Neural cell (in vitro differentiated cells): ENCODE measurements at regions not wholly inside any gene's neighbourhood (a gene's known extent, or its start where the extent isn't known, plus 50 kb on each side); places are given as distances from the start of the nearest gene placed in this dataset.

Experiments
- H2AFZ ChIP-seq: fragments of 200-600, 300-800 bp; sonication (generic), shearing (Covaris generic); 2 replicates; pipeline ENCODE4 v1.6.0; 2014; ENCODE audit warnings: low read depth, mild to moderate bottlenecking, antibody characterized with exemption, low read length, moderate library complexity
- H3F3A ChIP-seq: fragments of 200-600 bp; shearing (Covaris generic); 2 replicates; pipeline ENCODE4 v1.6.1; 2016; ENCODE audit warnings: mild to moderate bottlenecking, moderate library complexity, mixed read lengths, antibody characterized with exemption, low read length; ENCODE audit not compliant: insufficient read depth, poor library complexity, severe bottlenecking
- H3K27ac ChIP-seq: fragments of 200-600, 300-800 bp; sonication (generic), shearing (Covaris generic); 2 replicates; pipeline ENCODE4 v1.5.1; 2014; ENCODE audit warnings: mild to moderate bottlenecking, low read length, moderate library complexity
- H3K27me3 ChIP-seq: fragments of 300-800, 200-600 bp; sonication (generic), shearing (Covaris generic); 2 replicates; pipeline ENCODE4 v1.6.0; 2014; ENCODE audit warnings: mild to moderate bottlenecking, low read depth, low read length, moderate library complexity; ENCODE audit not compliant: insufficient read depth
- H3K36me3 ChIP-seq: fragments of 300-800, 200-600 bp; sonication (generic), shearing (Covaris generic); 2 replicates; pipeline ENCODE4 v1.5.1; 2014; ENCODE audit warnings: mild to moderate bottlenecking, antibody characterized with exemption, low read length, moderate library complexity; ENCODE audit not compliant: insufficient read depth
- H3K4me2 ChIP-seq: fragments of 300-800, 200-600 bp; sonication (generic), shearing (Covaris generic); 2 replicates; pipeline ENCODE4 v1.6.0; 2014; ENCODE audit warnings: mild to moderate bottlenecking, low read length
- H3K4me3 ChIP-seq: fragments of 300-800, 200-600 bp; sonication (generic), shearing (Covaris generic); 2 replicates; pipeline ENCODE4 v1.5.1; 2014; ENCODE audit warnings: mild to moderate bottlenecking, low read length, moderate library complexity
- H3K79me2 ChIP-seq: fragments of 200-600 bp; shearing (Covaris generic); replicated peaks from 2 replicates; pipeline ENCODE4 v1.6.0; 2014; ENCODE audit warnings: mild to moderate bottlenecking, low read length, moderate library complexity; ENCODE audit not compliant: insufficient read depth
- H3K9ac ChIP-seq: fragments of 300-800, 200-600 bp; sonication (generic), shearing (Covaris generic); 2 replicates; pipeline ENCODE4 v1.6.1; 2016; ENCODE audit warnings: mild to moderate bottlenecking, low read length, mixed read lengths
- H3K9me2 ChIP-seq: fragments of 200-600 bp; shearing (Covaris generic); 2 replicates; pipeline ENCODE4 v1.6.1; 2016; ENCODE audit warnings: mild to moderate bottlenecking, low read length, mixed read lengths; ENCODE audit not compliant: insufficient read depth
- H3K9me3 ChIP-seq: fragments of 200-600, 300-800 bp; sonication (generic), shearing (Covaris generic); 2 replicates; pipeline ENCODE4 v1.6.1; 2016; ENCODE audit warnings: mild to moderate bottlenecking, mixed run types, low read length, moderate library complexity, mixed read lengths
- H4K20me1 ChIP-seq: fragments of 200-600 bp; shearing (Covaris generic); 2 replicates; pipeline ENCODE4 v1.6.1; 2016; ENCODE audit warnings: mild to moderate bottlenecking, mixed run types; ENCODE audit not compliant: insufficient read depth
- CTCF ChIP-seq: fragments of 450-650 bp; IDR thresholded peaks from 2 replicates; pipeline ENCODE4 v1.5.1; 2014; ENCODE audit warnings: antibody characterized with exemption, mild to moderate bottlenecking, moderate library complexity; ENCODE audit not compliant: poor library complexity, severe bottlenecking
- EP300 ChIP-seq: fragments of 450-650 bp; conservative IDR thresholded peaks from 2 replicates; pipeline ENCODE4 v1.6.1; 2014; ENCODE audit warnings: antibody characterized with exemption, mild to moderate bottlenecking, moderate library complexity; ENCODE audit not compliant: poor library complexity, severe bottlenecking
- EZH2 ChIP-seq: fragments of 200-600, 300-800 bp; shearing (Covaris generic), sonication (generic); IDR thresholded peaks from 2 replicates; pipeline ENCODE4 v1.6.1; 2014; ENCODE audit warnings: antibody characterized with exemption, low read length, borderline replicate concordance, mild to moderate bottlenecking; ENCODE audit not compliant: insufficient read depth, poor library complexity, severe bottlenecking
- MXI1 ChIP-seq: fragments of 450-650 bp; conservative IDR thresholded peaks from 2 replicates; pipeline ENCODE4 v1.6.1; 2014; ENCODE audit warnings: antibody characterized with exemption, mild to moderate bottlenecking; ENCODE audit not compliant: poor library complexity, severe bottlenecking
- POLR2AphosphoS5 ChIP-seq: IDR thresholded peaks from 2 replicates; pipeline ENCODE4 v1.6.1; 2012
- RAD21 ChIP-seq: fragments of 450-650 bp; conservative IDR thresholded peaks from 2 replicates; pipeline ENCODE4 v1.6.1; 2014; ENCODE audit warnings: antibody characterized with exemption, mild to moderate bottlenecking, moderate library complexity
- SMC3 ChIP-seq: fragments of 450-650 bp; conservative IDR thresholded peaks from 2 replicates; pipeline ENCODE4 v1.6.1; 2014; ENCODE audit warnings: antibody characterized with exemption, mild to moderate bottlenecking, moderate library complexity; ENCODE audit not compliant: poor library complexity
- TAF1 ChIP-seq: IDR thresholded peaks from 2 replicates; pipeline ENCODE4 v1.6.1; 2012; ENCODE audit warnings: low read depth
- TF ChIP-seq, protein P1 (sequence below): IDR thresholded peaks from 2 replicates; pipeline ENCODE4 v1.6.1; 2012; ENCODE audit warnings: borderline replicate concordance

DNA sequence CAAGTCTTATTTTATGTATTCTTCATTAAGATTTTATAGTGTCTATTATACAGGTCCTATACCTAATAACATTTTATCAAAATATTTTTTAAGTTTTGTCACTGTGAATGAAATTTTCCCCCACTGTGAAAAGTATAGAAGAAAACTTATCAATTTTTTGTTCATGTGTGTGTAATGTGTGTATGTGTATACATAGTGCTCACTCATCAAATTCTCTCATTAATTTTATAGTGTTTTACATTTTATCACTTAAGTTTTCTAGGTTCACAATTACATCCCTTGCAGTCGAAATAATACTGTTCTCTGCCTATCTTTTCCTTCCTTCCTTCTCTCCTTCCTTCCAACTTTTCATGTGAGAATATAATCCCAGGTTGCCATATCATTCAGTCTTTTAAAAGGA lies 93.2 kb upstream of the FBXO11 start:
- Histone ChIP-seq H3K9me2 (no peaks in the 10 kb centered on the region), H2AFZ (no peak overlapping the region), H3K27me3 (no peaks in the 10 kb centered on the region), H3F3A (no peaks in the 10 kb centered on the region), H3K27ac (no peak overlapping the region), H3K36me3 (no peaks in the 10 kb centered on the region), H4K20me1 (no peaks in the 10 kb centered on the region), H3K4me2 (no peak overlapping the region), H3K9me3 (no peaks in the 10 kb centered on the region), H3K79me2 (no peaks in the 10 kb centered on the region), H3K4me3 (no peak overlapping the region), H3K9ac (no peak overlapping the region)
- no peak for TF ChIP-seq TAF1
- TF ChIP-seq SMC3 = no peak
- TF ChIP-seq EZH2 = no peak
- TF ChIP-seq, protein P1, sequence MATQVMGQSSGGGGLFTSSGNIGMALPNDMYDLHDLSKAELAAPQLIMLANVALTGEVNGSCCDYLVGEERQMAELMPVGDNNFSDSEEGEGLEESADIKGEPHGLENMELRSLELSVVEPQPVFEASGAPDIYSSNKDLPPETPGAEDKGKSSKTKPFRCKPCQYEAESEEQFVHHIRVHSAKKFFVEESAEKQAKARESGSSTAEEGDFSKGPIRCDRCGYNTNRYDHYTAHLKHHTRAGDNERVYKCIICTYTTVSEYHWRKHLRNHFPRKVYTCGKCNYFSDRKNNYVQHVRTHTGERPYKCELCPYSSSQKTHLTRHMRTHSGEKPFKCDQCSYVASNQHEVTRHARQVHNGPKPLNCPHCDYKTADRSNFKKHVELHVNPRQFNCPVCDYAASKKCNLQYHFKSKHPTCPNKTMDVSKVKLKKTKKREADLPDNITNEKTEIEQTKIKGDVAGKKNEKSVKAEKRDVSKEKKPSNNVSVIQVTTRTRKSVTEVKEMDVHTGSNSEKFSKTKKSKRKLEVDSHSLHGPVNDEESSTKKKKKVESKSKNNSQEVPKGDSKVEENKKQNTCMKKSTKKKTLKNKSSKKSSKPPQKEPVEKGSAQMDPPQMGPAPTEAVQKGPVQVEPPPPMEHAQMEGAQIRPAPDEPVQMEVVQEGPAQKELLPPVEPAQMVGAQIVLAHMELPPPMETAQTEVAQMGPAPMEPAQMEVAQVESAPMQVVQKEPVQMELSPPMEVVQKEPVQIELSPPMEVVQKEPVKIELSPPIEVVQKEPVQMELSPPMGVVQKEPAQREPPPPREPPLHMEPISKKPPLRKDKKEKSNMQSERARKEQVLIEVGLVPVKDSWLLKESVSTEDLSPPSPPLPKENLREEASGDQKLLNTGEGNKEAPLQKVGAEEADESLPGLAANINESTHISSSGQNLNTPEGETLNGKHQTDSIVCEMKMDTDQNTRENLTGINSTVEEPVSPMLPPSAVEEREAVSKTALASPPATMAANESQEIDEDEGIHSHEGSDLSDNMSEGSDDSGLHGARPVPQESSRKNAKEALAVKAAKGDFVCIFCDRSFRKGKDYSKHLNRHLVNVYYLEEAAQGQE = no peak
- no peak for TF ChIP-seq EP300
- TF ChIP-seq MXI1 = no peak
- no peak for TF ChIP-seq POLR2AphosphoS5
- TF ChIP-seq CTCF = no peak
- TF ChIP-seq RAD21 = no peak

DNA sequence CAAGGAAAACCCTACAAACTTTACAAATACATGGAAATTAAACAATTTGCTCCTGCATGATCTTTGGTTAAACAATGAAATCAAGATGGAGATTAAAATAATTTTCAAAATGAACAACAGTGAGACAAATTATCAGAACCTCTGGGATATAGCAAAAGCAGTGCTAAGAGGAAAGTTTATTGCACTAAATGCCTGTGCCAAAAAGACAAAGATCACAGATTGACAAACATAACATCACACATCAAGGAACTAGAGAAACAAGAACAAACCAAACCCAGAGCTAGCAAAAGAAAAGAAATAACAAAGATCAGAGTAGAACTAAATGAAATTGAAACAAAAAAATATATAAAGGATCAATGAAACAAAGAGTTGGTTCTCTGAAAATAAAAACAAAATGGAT lies 95.2 kb upstream of the FBXO11 start:
- H3K4me2 ChIP-seq = no peak overlapping the region
- H3F3A ChIP-seq = no peaks in the 10 kb centered on the region
- H3K79me2 ChIP-seq = no peaks in the 10 kb centered on the region
- H3K9ac ChIP-seq = no peak overlapping the region
- no peaks in the 10 kb centered on the region for H3K36me3 ChIP-seq
- H4K20me1 ChIP-seq = no peaks in the 10 kb centered on the region
- no peak overlapping the region for H3K4me3 ChIP-seq
- TF ChIP-seq MXI1 (no peak), POLR2AphosphoS5 (no peak), EP300 (no peak), TAF1 (no peak)
- H3K27ac ChIP-seq = no peak overlapping the region
- H3K27me3 ChIP-seq = no peaks in the 10 kb centered on the region
- no peaks in the 10 kb centered on the region for H3K9me3 ChIP-seq
- no peak overlapping the region for H2AFZ ChIP-seq
- no peaks in the 10 kb centered on the region for H3K9me2 ChIP-seq

GRCh38 chr2:48006094-48006493 lies 99.8 kb upstream of the FBXO11 start:
- no peaks in the 10 kb centered on the region for H4K20me1 ChIP-seq
- no peak overlapping the region for H3K4me3 ChIP-seq
- no peak for TF ChIP-seq EP300
- no peak for TF ChIP-seq TAF1
- TF ChIP-seq MXI1 = no peak
- no peak for TF ChIP-seq CTCF
- TF ChIP-seq SMC3 = no peak
- TF ChIP-seq RAD21 = no peak
- TF ChIP-seq, protein P1 = no peak
- TF ChIP-seq POLR2AphosphoS5 = no peak
- TF ChIP-seq EZH2 = no peak
- no peak overlapping the region for H3K4me2 ChIP-seq
- no peaks in the 10 kb centered on the region for H3K79me2 ChIP-seq
- H3K9me2 ChIP-seq = no peaks in the 10 kb centered on the region
- H3K36me3 ChIP-seq = no peaks in the 10 kb centered on the region
- H3K27ac ChIP-seq = no peak overlapping the region
- no peak overlapping the region for H3K9ac ChIP-seq
- H3F3A ChIP-seq = no peaks in the 10 kb centered on the region
- no peaks in the 10 kb centered on the region for H3K27me3 ChIP-seq
- H2AFZ ChIP-seq = no peak overlapping the region
- H3K9me3 ChIP-seq = no peaks in the 10 kb centered on the region
